MM.1S (cell line): ENCODE measurements at regions not wholly inside any gene's neighbourhood (a gene's known extent, or its start where the extent isn't known, plus 50 kb on each side); places are given as distances from the start of the nearest gene placed in this dataset.

Source experiments
- CTCF ChIP-seq: fragments of 300-600 bp; sonication (generic); IDR thresholded peaks from 2 replicates; pipeline ENCODE4 v1.5.1; 2016; ENCODE audit warnings: antibody characterized with exemption, low read length, mixed read lengths
- EZH2 ChIP-seq: fragments of 300-600 bp; sonication (generic); optimal IDR thresholded peaks from 2 replicates; pipeline ENCODE3; 2017; ENCODE audit warnings: low read depth, mild to moderate bottlenecking, antibody characterized with exemption, low read length, mixed read lengths

- TF ChIP-seq CTCF (no peak), EZH2 (no peak)
Observed at GRCh38 chr3:193812791-193813500, 219.9 kb downstream of the OPA1 start.
